Natural killer cell (primary cell): ENCODE measurements at regions not wholly inside any gene's neighbourhood (a gene's known extent, or its start where the extent isn't known, plus 50 kb on each side); places are given as distances from the start of the nearest gene placed in this dataset.

Experiments used
- ATAC-seq, 3 donors: fragments of 150-1000 bp in 2 of 3; fragments of 200-7000 bp in 1 of 3; cut with Tn5 transposase; 1 replicate in 1 of 3; 2 replicates in 2 of 3; pipeline ENCODE4 v1.10.0; 2021; ENCODE audit warnings: mild to moderate bottlenecking in 2 of 3, moderate library complexity in 2 of 3
- DNase-seq, 2 donors: peaks; one replicate each; pipeline versions ENCODE4 v3.0.0 to v3.0.0-alpha.2; 2013 to 2021; ENCODE audit warnings: mixed read lengths in 1 of 2
- H3K27ac ChIP-seq: one replicate; pipeline ENCODE4 v1.5.1; 2013; ENCODE audit warnings: mild to moderate bottlenecking, low read length
- H3K27me3 ChIP-seq: one replicate; pipeline ENCODE4 v1.6.1; 2013; ENCODE audit warnings: low read length; ENCODE audit not compliant: control insufficient read depth, insufficient read depth
- H3K36me3 ChIP-seq: one replicate; pipeline ENCODE4 v1.6.1; 2013; ENCODE audit warnings: low read length; ENCODE audit not compliant: control insufficient read depth, insufficient read depth
- H3K4me1 ChIP-seq: one replicate; pipeline ENCODE4 v1.6.1; 2013; ENCODE audit warnings: low read length; ENCODE audit not compliant: control insufficient read depth, insufficient read depth
- H3K4me3 ChIP-seq: one replicate; pipeline ENCODE4 v1.5.1; 2013; ENCODE audit warnings: low read length
- H3K9me3 ChIP-seq: one replicate; pipeline ENCODE4 v1.6.1; 2013; ENCODE audit warnings: low read length; ENCODE audit not compliant: control insufficient read depth, insufficient read depth
- H3K27ac Mint-ChIP-seq, 2 donors: one replicate each; pipeline ENCODE4 v1.8.0; 2022; ENCODE audit warnings: mild to moderate bottlenecking in 2 of 2, mixed read lengths in 2 of 2, moderate library complexity in 1 of 2
- H3K27me3 Mint-ChIP-seq, 2 donors: one replicate each; pipeline ENCODE4 v1.8.0; 2022; ENCODE audit warnings: low read depth in 2 of 2, mixed read lengths in 2 of 2
- H3K36me3 Mint-ChIP-seq: one replicate; pipeline ENCODE4 v1.8.0; 2022; ENCODE audit warnings: mixed read lengths
- H3K4me1 Mint-ChIP-seq, 2 donors: one replicate each; pipeline ENCODE4 v1.8.0; 2022; ENCODE audit warnings: mixed read lengths in 2 of 2
- H3K4me3 Mint-ChIP-seq: one replicate; pipeline ENCODE4 v1.8.0; 2022; ENCODE audit warnings: mild to moderate bottlenecking, moderate library complexity, mixed read lengths
- H3K9me3 Mint-ChIP-seq, 2 donors: one replicate each; pipeline ENCODE4 v1.8.0; 2022; ENCODE audit warnings: mixed read lengths in 2 of 2
- WGBS: methylation state at CpG from one replicate; pipeline ENCODE4 v1.1.7; 2013; ENCODE audit warnings: missing lambda C conversion rate; ENCODE audit not compliant: insufficient coverage; 5-methylcytosine and 5-hydroxymethylcytosine counted together
- intact Hi-C: fragments of 100-400 bp; cut with micrococcal nuclease; formaldehyde crosslinking; loops from one replicate; pipeline ENCODE4 v1.14.2; 2022
- TF ChIP-seq, protein P1 (sequence below): fragments of 200-600 bp; IDR thresholded peaks from one replicate; pipeline ENCODE4 v1.8.0; 2022; ENCODE audit warnings: antibody characterized with exemption

DNA sequence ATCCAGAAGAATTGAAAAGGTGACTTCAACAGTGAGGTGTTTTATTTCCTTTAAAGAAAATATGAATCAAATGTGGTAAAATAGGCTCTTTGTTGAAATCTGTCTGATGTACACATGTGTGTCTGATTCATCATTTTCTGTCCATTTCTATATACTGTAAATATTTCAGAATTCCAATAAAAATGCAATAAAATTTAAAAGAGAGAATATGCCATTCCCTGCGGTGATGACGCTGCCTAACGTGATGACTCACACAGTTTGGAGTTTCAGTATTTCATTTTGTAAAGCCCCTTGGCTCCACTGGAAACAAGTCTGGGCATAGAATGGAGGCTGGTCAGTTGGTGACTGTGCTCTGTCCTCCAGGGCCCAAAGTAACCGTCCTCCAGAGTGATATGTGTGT lies 482.5 kb upstream of the CDH5 start:
- Histone ChIP-seq H3K9me3 (no peaks in the 10 kb centered on the region), H3K4me3 (no peak overlapping the region), H3K36me3 (no peaks in the 10 kb centered on the region), H3K4me1 (no peaks in the 10 kb centered on the region), H3K27me3 (no peaks in the 10 kb centered on the region), H3K27ac (no peak overlapping the region)
- ATAC-seq (no peak), DNase-seq (no peak)
- H3K27me3 Mint-ChIP-seq: peaks cover 0 to 9% of the 10 kb centered on the region in 2 donors
- intact Hi-C loops: no loop called here
- 91% methylated on average over 4 of the region's 4 CpGs for WGBS
- no peak overlapping the region for H3K4me3 Mint-ChIP-seq
- no peak overlapping the region for H3K27ac Mint-ChIP-seq
- H3K9me3 Mint-ChIP-seq: no peaks in the 10 kb centered on the region
- H3K36me3 Mint-ChIP-seq: no peaks in the 10 kb centered on the region
- no peaks in the 10 kb centered on the region for H3K4me1 Mint-ChIP-seq
- TF ChIP-seq, protein P1, sequence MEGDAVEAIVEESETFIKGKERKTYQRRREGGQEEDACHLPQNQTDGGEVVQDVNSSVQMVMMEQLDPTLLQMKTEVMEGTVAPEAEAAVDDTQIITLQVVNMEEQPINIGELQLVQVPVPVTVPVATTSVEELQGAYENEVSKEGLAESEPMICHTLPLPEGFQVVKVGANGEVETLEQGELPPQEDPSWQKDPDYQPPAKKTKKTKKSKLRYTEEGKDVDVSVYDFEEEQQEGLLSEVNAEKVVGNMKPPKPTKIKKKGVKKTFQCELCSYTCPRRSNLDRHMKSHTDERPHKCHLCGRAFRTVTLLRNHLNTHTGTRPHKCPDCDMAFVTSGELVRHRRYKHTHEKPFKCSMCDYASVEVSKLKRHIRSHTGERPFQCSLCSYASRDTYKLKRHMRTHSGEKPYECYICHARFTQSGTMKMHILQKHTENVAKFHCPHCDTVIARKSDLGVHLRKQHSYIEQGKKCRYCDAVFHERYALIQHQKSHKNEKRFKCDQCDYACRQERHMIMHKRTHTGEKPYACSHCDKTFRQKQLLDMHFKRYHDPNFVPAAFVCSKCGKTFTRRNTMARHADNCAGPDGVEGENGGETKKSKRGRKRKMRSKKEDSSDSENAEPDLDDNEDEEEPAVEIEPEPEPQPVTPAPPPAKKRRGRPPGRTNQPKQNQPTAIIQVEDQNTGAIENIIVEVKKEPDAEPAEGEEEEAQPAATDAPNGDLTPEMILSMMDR: no peak

DNA sequence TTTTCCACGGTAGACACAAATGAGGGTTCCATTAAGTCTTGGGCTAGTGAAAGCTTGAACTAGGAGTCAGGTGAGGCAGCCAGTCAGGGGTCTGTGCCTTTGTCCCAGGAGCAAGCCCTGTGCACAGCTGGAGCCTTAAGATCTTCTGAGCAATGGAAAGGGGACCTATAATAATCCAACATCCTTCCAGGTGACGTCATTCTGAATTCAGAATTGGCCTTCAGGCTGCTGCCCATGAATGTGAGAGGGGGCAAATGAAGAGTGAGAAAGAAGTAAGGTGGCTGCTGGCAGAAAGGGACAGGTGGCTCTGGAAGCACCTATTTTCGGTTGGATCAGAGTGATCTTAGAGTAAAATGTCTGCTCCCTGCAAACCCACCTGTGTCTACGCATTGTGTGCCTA lies 488.1 kb upstream of the CDH5 start:
- WGBS: 96% methylated on average over 3 of the region's 4 CpGs
- Mint-ChIP-seq H3K27me3 (peaks cover 0 to 9% of the 10 kb centered on the region in 2 donors), H3K4me1 (no peaks in the 10 kb centered on the region), H3K4me3 (no peak overlapping the region), H3K9me3 (no peaks in the 10 kb centered on the region), H3K27ac (no peak overlapping the region), H3K36me3 (no peaks in the 10 kb centered on the region)
- ATAC-seq: no peak
- no peaks in the 10 kb centered on the region for H3K4me1 ChIP-seq
- no peak overlapping the region for H3K4me3 ChIP-seq
- no peaks in the 10 kb centered on the region for H3K9me3 ChIP-seq
- TF ChIP-seq, protein P1: no peak
- no peak overlapping the region for H3K27ac ChIP-seq
- no peak for DNase-seq
- no peaks in the 10 kb centered on the region for H3K27me3 ChIP-seq
- intact Hi-C loops: no loop called here
- no peaks in the 10 kb centered on the region for H3K36me3 ChIP-seq

DNA sequence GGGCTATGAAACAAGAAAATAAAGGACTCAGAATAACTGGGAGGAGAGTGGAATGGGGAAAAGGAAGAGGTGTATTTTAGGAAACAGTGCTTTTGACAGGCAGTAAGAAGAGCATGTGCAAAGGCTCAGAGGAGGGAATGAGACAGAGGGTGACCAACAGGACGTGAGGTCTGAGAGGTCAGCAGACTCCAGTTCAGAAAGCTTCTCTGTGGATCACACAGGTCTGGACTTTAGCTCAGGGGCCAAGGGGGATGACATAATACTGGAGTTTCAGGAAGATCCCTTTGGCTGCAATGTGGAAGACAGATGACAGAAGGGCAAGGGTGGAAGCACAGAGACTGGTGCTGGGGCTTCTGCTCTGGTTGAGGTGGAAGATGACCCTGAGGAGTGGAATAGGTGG lies 489.9 kb upstream of the CDH5 start:
- Histone ChIP-seq H3K9me3 (no peaks in the 10 kb centered on the region), H3K27ac (no peak overlapping the region), H3K4me3 (no peak overlapping the region), H3K4me1 (no peaks in the 10 kb centered on the region), H3K27me3 (no peaks in the 10 kb centered on the region), H3K36me3 (no peaks in the 10 kb centered on the region)
- WGBS: 36% methylated on average over 1 of the region's 1 CpG
- Mint-ChIP-seq H3K4me1 (no peaks in the 10 kb centered on the region), H3K9me3 (no peaks in the 10 kb centered on the region), H3K4me3 (no peak overlapping the region), H3K36me3 (no peaks in the 10 kb centered on the region), H3K27me3 (peaks cover 3 to 9% of the 10 kb centered on the region in 2 donors), H3K27ac (no peak overlapping the region)
- TF ChIP-seq, protein P1: no peak
- DNase-seq: no peak
- intact Hi-C loops: no loop called here
- ATAC-seq: no peak

DNA sequence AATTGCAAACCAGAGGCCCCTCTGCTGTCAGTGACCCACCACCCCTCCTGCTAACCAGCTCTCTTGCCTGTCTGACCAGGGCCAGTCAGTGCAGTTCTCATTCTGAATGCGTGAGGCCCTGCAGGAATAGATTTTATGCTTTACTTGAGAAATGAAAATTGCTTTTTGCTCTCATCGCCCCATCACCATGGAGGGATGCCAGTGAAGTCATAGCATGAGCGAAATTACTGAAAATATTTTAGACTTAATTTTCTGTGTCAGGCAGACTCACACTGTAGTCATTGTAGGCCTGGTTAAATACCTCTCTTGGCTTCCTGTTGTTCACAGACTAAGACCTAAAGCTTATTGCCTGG lies 490.5 kb upstream of the CDH5 start:
- TF ChIP-seq, protein P1: no peak
- H3K4me1 ChIP-seq: no peaks in the 10 kb centered on the region
- no peak overlapping the region for H3K27ac ChIP-seq
- Mint-ChIP-seq H3K4me1 (no peaks in the 10 kb centered on the region), H3K27me3 (peaks cover 3 to 9% of the 10 kb centered on the region in 2 donors), H3K27ac (no peak overlapping the region), H3K36me3 (no peaks in the 10 kb centered on the region), H3K4me3 (no peak overlapping the region), H3K9me3 (no peaks in the 10 kb centered on the region)
- no peak for DNase-seq
- no peak for ATAC-seq
- intact Hi-C loops: no loop called here
- no peaks in the 10 kb centered on the region for H3K36me3 ChIP-seq
- H3K27me3 ChIP-seq: no peaks in the 10 kb centered on the region
- WGBS: 98% methylated on average over 3 of the region's 3 CpGs
- H3K4me3 ChIP-seq: no peak overlapping the region
- no peaks in the 10 kb centered on the region for H3K9me3 ChIP-seq
